ENCODE measurements at regions not wholly inside any gene's neighbourhood (a gene's known extent, or its start where the extent isn't known, plus 50 kb on each side); places are given as distances from the start of the nearest gene placed in this dataset.
"Not testable (repeated sequence)": the region's sequence is repeated elsewhere in the genome, so short reads cannot be mapped to it uniquely, and the experiment has no call there.

- H3K9me3 ChIP-seq (ENCODE audit: control insufficient read depth, insufficient read depth, low read length), result no peaks in the 10 kb centered on the region
- no peak overlapping the region for H3K4me3 ChIP-seq (ENCODE audit: low read depth, low read length)
- no peaks in the 10 kb centered on the region for H3K27me3 ChIP-seq (ENCODE audit: control insufficient read depth, insufficient read depth, low read length)
- no peak overlapping the region for H3K9ac ChIP-seq (ENCODE audit: low read depth, low read length)
- no peaks in the 10 kb centered on the region for H3K4me1 ChIP-seq (ENCODE audit: control insufficient read depth, insufficient read depth, low read length)
- no peaks in the 10 kb centered on the region for H3K36me3 ChIP-seq (ENCODE audit: control insufficient read depth, insufficient read depth, low read length)
These were observed 104.6 kb downstream of the TBX3 start for GRCh38 chr12:114579389-114579788.

GRCh38 chr12:114562654-114563053 is 121.3 kb downstream of the TBX3 start:
- Histone ChIP-seq H3K9ac (ENCODE audit: low read depth, low read length) (no peak overlapping the region), H3K9me3 (ENCODE audit: control insufficient read depth, insufficient read depth, low read length) (no peaks in the 10 kb centered on the region), H3K4me3 (ENCODE audit: low read depth, low read length) (no peak overlapping the region), H3K4me1 (ENCODE audit: control insufficient read depth, insufficient read depth, low read length) (peaks cover 10% of the 10 kb centered on the region), H3K36me3 (ENCODE audit: control insufficient read depth, insufficient read depth, low read length) (no peaks in the 10 kb centered on the region), H3K27me3 (ENCODE audit: control insufficient read depth, insufficient read depth, low read length) (no peaks in the 10 kb centered on the region)

GRCh38 chr12:114555451-114555850 is 128.5 kb downstream of the TBX3 start:
- H3K9ac ChIP-seq (ENCODE audit: low read depth, low read length), result no peak overlapping the region
- no peaks in the 10 kb centered on the region for H3K4me1 ChIP-seq (ENCODE audit: control insufficient read depth, insufficient read depth, low read length)
- no peaks in the 10 kb centered on the region for H3K27me3 ChIP-seq (ENCODE audit: control insufficient read depth, insufficient read depth, low read length)

GRCh38 chr12:114547636-114548035 is 136.3 kb downstream of the TBX3 start:
- Histone ChIP-seq H3K36me3 (ENCODE audit: control insufficient read depth, insufficient read depth, low read length) (no peaks in the 10 kb centered on the region), H3K4me3 (ENCODE audit: low read depth, low read length) (no peak overlapping the region), H3K9ac (ENCODE audit: low read depth, low read length) (no peak overlapping the region), H3K27me3 (ENCODE audit: control insufficient read depth, insufficient read depth, low read length) (no peaks in the 10 kb centered on the region), H3K9me3 (ENCODE audit: control insufficient read depth, insufficient read depth, low read length) (no peaks in the 10 kb centered on the region), H3K4me1 (ENCODE audit: control insufficient read depth, insufficient read depth, low read length) (no peaks in the 10 kb centered on the region)

More at GRCh38 chr12:114555451-114555850, 128.5 kb downstream of the TBX3 start:
- H3K9me3 ChIP-seq (ENCODE audit: control insufficient read depth, insufficient read depth, low read length), result no peaks in the 10 kb centered on the region
- no peaks in the 10 kb centered on the region for H3K36me3 ChIP-seq (ENCODE audit: control insufficient read depth, insufficient read depth, low read length)
- H3K4me3 ChIP-seq (ENCODE audit: low read depth, low read length), result no peak overlapping the region

GRCh38 chr12:114530417-114530816 is 124.5 kb upstream of the TBX5 start:
- Histone ChIP-seq H3K36me3 (ENCODE audit: control insufficient read depth, insufficient read depth, low read length) (no peaks in the 10 kb centered on the region), H3K4me1 (ENCODE audit: control insufficient read depth, insufficient read depth, low read length) (no peaks in the 10 kb centered on the region), H3K4me3 (ENCODE audit: low read depth, low read length) (no peak overlapping the region), H3K9me3 (ENCODE audit: control insufficient read depth, insufficient read depth, low read length) (no peaks in the 10 kb centered on the region), H3K9ac (ENCODE audit: low read depth, low read length) (no peak overlapping the region), H3K27me3 (ENCODE audit: control insufficient read depth, insufficient read depth, low read length) (no peaks in the 10 kb centered on the region)

- H3K9ac ChIP-seq (ENCODE audit: low read depth, low read length), result no peak overlapping the region
- no peak overlapping the region for H3K4me3 ChIP-seq (ENCODE audit: low read depth, low read length)
- no peaks in the 10 kb centered on the region for H3K27me3 ChIP-seq (ENCODE audit: control insufficient read depth, insufficient read depth, low read length)
- H3K4me1 ChIP-seq (ENCODE audit: control insufficient read depth, insufficient read depth, low read length), result no peaks in the 10 kb centered on the region
- H3K36me3 ChIP-seq (ENCODE audit: control insufficient read depth, insufficient read depth, low read length), result no peaks in the 10 kb centered on the region
- no peaks in the 10 kb centered on the region for H3K9me3 ChIP-seq (ENCODE audit: control insufficient read depth, insufficient read depth, low read length)
These were observed 124.0 kb upstream of the TBX5 start for GRCh38 chr12:114529966-114530365.

- H3K9ac ChIP-seq (ENCODE audit: low read depth, low read length), result no peak overlapping the region
- H3K4me1 ChIP-seq (ENCODE audit: control insufficient read depth, insufficient read depth, low read length), result no peaks in the 10 kb centered on the region
- H3K27me3 ChIP-seq (ENCODE audit: control insufficient read depth, insufficient read depth, low read length), result no peaks in the 10 kb centered on the region
- H3K4me3 ChIP-seq (ENCODE audit: low read depth, low read length), result no peak overlapping the region
- no peaks in the 10 kb centered on the region for H3K9me3 ChIP-seq (ENCODE audit: control insufficient read depth, insufficient read depth, low read length)
- H3K36me3 ChIP-seq (ENCODE audit: control insufficient read depth, insufficient read depth, low read length), result no peaks in the 10 kb centered on the region
These were observed 122.8 kb upstream of the TBX5 start for GRCh38 chr12:114528766-114529165.

GRCh38 chr12:114521160-114521559 is 115.2 kb upstream of the TBX5 start:
- H3K4me3 ChIP-seq (ENCODE audit: low read depth, low read length); H3K9me3 ChIP-seq (ENCODE audit: control insufficient read depth, insufficient read depth, low read length); H3K36me3 ChIP-seq (ENCODE audit: control insufficient read depth, insufficient read depth, low read length); H3K9ac ChIP-seq (ENCODE audit: low read depth, low read length); H3K27me3 ChIP-seq (ENCODE audit: control insufficient read depth, insufficient read depth, low read length); H3K4me1 ChIP-seq (ENCODE audit: control insufficient read depth, insufficient read depth, low read length): not testable (repeated sequence)

GRCh38 chr12:114512351-114512750 is 106.4 kb upstream of the TBX5 start:
- H3K4me1 ChIP-seq (ENCODE audit: control insufficient read depth, insufficient read depth, low read length), result no peaks in the 10 kb centered on the region
- H3K27me3 ChIP-seq (ENCODE audit: control insufficient read depth, insufficient read depth, low read length), result peaks cover 9% of the 10 kb centered on the region
- H3K9me3 ChIP-seq (ENCODE audit: control insufficient read depth, insufficient read depth, low read length), result no peaks in the 10 kb centered on the region
- no peak overlapping the region for H3K9ac ChIP-seq (ENCODE audit: low read depth, low read length)
- H3K4me3 ChIP-seq (ENCODE audit: low read depth, low read length), result no peak overlapping the region
- no peaks in the 10 kb centered on the region for H3K36me3 ChIP-seq (ENCODE audit: control insufficient read depth, insufficient read depth, low read length)

- H3K9me3 ChIP-seq (ENCODE audit: control insufficient read depth, insufficient read depth, low read length), result no peaks in the 10 kb centered on the region
- no peaks in the 10 kb centered on the region for H3K4me1 ChIP-seq (ENCODE audit: control insufficient read depth, insufficient read depth, low read length)
- no peak overlapping the region for H3K9ac ChIP-seq (ENCODE audit: low read depth, low read length)
- H3K4me3 ChIP-seq (ENCODE audit: low read depth, low read length), result no peak overlapping the region
- no peaks in the 10 kb centered on the region for H3K36me3 ChIP-seq (ENCODE audit: control insufficient read depth, insufficient read depth, low read length)
- H3K27me3 ChIP-seq (ENCODE audit: control insufficient read depth, insufficient read depth, low read length), result peaks cover 43% of the 10 kb centered on the region
These were observed 102.7 kb upstream of the TBX5 start for GRCh38 chr12:114508529-114509129.

GRCh38 chr12:114506651-114507050 is 100.7 kb upstream of the TBX5 start:
- H3K4me1 ChIP-seq (ENCODE audit: control insufficient read depth, insufficient read depth, low read length), result no peaks in the 10 kb centered on the region
- H3K27me3 ChIP-seq (ENCODE audit: control insufficient read depth, insufficient read depth, low read length), result peaks cover 62% of the 10 kb centered on the region
- H3K9me3 ChIP-seq (ENCODE audit: control insufficient read depth, insufficient read depth, low read length), result no peaks in the 10 kb centered on the region
- no peak overlapping the region for H3K4me3 ChIP-seq (ENCODE audit: low read depth, low read length)
- no peak overlapping the region for H3K9ac ChIP-seq (ENCODE audit: low read depth, low read length)
- no peaks in the 10 kb centered on the region for H3K36me3 ChIP-seq (ENCODE audit: control insufficient read depth, insufficient read depth, low read length)

GRCh38 chr12:114504311-114504710 is 98.4 kb upstream of the TBX5 start:
- peaks cover 86% of the 10 kb centered on the region for H3K27me3 ChIP-seq (ENCODE audit: control insufficient read depth, insufficient read depth, low read length)
- H3K9ac ChIP-seq (ENCODE audit: low read depth, low read length), result no peak overlapping the region
- no peak overlapping the region for H3K4me3 ChIP-seq (ENCODE audit: low read depth, low read length)
- H3K4me1 ChIP-seq (ENCODE audit: control insufficient read depth, insufficient read depth, low read length), result peaks cover 2% of the 10 kb centered on the region
- H3K9me3 ChIP-seq (ENCODE audit: control insufficient read depth, insufficient read depth, low read length), result no peaks in the 10 kb centered on the region
- no peaks in the 10 kb centered on the region for H3K36me3 ChIP-seq (ENCODE audit: control insufficient read depth, insufficient read depth, low read length)
